Testis (tissue), 2 donors: ENCODE measurements at regions not wholly inside any gene's neighbourhood (a gene's known extent, or its start where the extent isn't known, plus 50 kb on each side); places are given as distances from the start of the nearest gene placed in this dataset.

Experiments
- DNase-seq: peaks from one replicate; pipeline ENCODE4 v3.0.0-alpha.2; 2019
- H3K27ac ChIP-seq, 2 donors: fragments of 200-600 bp; sonication (generic); one replicate each; pipeline ENCODE4 v1.5.1; 2019
- H3K27me3 ChIP-seq: fragments of 200-600 bp; sonication (generic); one replicate; pipeline ENCODE4 v1.5.1; 2019
- H3K36me3 ChIP-seq: fragments of 200-600 bp; sonication (generic); one replicate; pipeline ENCODE4 v1.5.1; 2017; ENCODE audit warnings: low read depth; ENCODE audit errors: missing control alignments
- H3K4me1 ChIP-seq: fragments of 200-600 bp; sonication (generic); one replicate; pipeline ENCODE4 v1.5.1; 2019
- H3K4me3 ChIP-seq, 2 donors: fragments of 200-600 bp; sonication (generic); one replicate each; pipeline ENCODE4 v1.5.1; 2017 to 2019
- H3K9me3 ChIP-seq: fragments of 200-600 bp; sonication (generic); one replicate; pipeline ENCODE4 v1.5.1; 2017
- POLR2A ChIP-seq: fragments of 450-650 bp; IDR thresholded peaks from one replicate; pipeline ENCODE4 v1.6.1; 2017; ENCODE audit warnings: antibody characterized with exemption, mild to moderate bottlenecking, moderate library complexity
- WGBS, 2 donors: methylation state at CpG; one replicate each; pipeline ENCODE4 v1.1.5; 2018; 5-methylcytosine and 5-hydroxymethylcytosine counted together
- intact Hi-C: fragments of 100-400 bp; cut with DNase I; formaldehyde crosslinking; loops from one replicate; pipeline ENCODE4 v1.15.1; 2023; ENCODE audit warnings: low total_unique reads
- TF ChIP-seq, protein P1 (sequence below), 3 experiments: fragments of 450-650 bp in 2 of 3; fragments of 200-600 bp in 1 of 3; sonication (generic) in 1 of 3; IDR thresholded peaks; one replicate each; pipeline ENCODE4 v1.5.1; 2016 to 2019; ENCODE audit warnings: antibody characterized with exemption in 3 of 3, mild to moderate bottlenecking in 2 of 3, moderate library complexity in 1 of 3

DNA sequence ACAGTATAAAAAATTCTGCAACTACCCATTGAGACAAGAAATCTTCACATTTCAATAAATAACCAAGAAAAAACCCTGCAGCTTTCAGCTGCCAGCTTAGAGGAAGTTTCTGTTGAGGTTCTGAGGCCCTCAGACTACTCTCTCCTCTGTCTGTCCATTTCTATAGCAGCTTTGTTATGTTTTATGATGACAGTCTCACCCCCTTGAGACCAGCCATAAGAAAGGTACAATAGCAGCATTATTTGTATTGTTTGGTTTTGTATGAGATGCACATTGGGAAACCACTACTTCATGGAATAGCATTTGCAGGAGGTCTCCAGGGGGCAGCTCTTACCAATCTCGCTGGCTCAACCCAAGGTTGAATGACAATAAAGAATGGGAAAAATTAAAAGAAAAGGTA, 334.6 kb upstream of the VRK2 start:
- H3K27me3 ChIP-seq: no peaks in the 10 kb centered on the region
- 84 to 86% methylated on average over 1 of the region's 1 CpG for WGBS, 2 donors
- no peak overlapping the region for H3K27ac ChIP-seq
- DNase-seq: no peak
- no peaks in the 10 kb centered on the region for H3K4me1 ChIP-seq
- intact Hi-C loops: no loop called here
- no peak overlapping the region for H3K4me3 ChIP-seq
- no peaks in the 10 kb centered on the region for H3K36me3 ChIP-seq
- no peak for TF ChIP-seq POLR2A
- TF ChIP-seq, protein P1, sequence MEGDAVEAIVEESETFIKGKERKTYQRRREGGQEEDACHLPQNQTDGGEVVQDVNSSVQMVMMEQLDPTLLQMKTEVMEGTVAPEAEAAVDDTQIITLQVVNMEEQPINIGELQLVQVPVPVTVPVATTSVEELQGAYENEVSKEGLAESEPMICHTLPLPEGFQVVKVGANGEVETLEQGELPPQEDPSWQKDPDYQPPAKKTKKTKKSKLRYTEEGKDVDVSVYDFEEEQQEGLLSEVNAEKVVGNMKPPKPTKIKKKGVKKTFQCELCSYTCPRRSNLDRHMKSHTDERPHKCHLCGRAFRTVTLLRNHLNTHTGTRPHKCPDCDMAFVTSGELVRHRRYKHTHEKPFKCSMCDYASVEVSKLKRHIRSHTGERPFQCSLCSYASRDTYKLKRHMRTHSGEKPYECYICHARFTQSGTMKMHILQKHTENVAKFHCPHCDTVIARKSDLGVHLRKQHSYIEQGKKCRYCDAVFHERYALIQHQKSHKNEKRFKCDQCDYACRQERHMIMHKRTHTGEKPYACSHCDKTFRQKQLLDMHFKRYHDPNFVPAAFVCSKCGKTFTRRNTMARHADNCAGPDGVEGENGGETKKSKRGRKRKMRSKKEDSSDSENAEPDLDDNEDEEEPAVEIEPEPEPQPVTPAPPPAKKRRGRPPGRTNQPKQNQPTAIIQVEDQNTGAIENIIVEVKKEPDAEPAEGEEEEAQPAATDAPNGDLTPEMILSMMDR (IDR thresholded peaks at IDR 0.05): no peak
- H3K9me3 ChIP-seq: no peaks in the 10 kb centered on the region

GRCh38 chr2:57720728-57721627, 325.6 kb upstream of the VRK2 start:
- Histone ChIP-seq H3K4me3 (no peak overlapping the region), H3K4me1 (no peaks in the 10 kb centered on the region), H3K36me3 (no peaks in the 10 kb centered on the region), H3K27me3 (no peaks in the 10 kb centered on the region), H3K9me3 (no peaks in the 10 kb centered on the region), H3K27ac (no peak overlapping the region)
- intact Hi-C loops: no loop called here
- DNase-seq: peak; percentile 69
- WGBS, 2 donors: 15 to 17% methylated on average over 16 of the region's 16 CpGs
- no peak for TF ChIP-seq POLR2A
- TF ChIP-seq, protein P1 (IDR thresholded peaks at IDR 0.05): peak; percentile 37 to 69 (median 61)

DNA sequence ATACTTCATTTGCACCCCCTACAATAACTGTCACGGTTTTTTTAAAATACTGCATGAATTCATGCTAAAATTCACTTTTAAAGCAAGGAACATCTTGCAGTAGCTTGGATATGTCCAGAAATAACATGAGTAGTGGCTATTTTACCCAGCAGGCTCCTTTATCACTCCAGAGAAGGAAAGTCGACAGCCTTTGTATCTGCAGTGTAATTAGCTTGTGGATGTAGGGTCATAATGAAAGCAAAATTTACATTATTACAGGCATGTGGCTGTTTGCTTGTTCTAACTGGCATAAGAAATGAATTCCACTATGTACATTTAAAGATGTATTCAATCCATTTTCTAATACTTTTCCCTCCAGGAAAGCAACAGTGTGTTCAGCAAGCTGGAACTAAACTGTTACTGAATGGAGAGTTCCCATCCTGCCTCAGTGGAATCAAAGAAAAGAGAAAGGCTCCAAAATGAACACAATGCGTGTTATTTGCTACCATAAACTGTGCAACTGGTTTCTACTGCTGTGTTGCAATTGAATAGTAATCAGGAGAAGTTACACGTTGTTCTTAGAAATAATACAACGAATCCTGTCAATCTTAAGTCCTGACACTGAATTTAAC, 321.2 kb upstream of the VRK2 start:
- DNase-seq: no peak
- H3K36me3 ChIP-seq: no peaks in the 10 kb centered on the region
- intact Hi-C loops: no loop called here
- no peak overlapping the region for H3K4me3 ChIP-seq
- 77 to 81% methylated on average over 5 of the region's 5 CpGs for WGBS, 2 donors
- H3K27ac ChIP-seq: no peak overlapping the region
- no peaks in the 10 kb centered on the region for H3K4me1 ChIP-seq
- TF ChIP-seq, protein P1 (IDR thresholded peaks at IDR 0.05): no peak
- TF ChIP-seq POLR2A: no peak
- no peaks in the 10 kb centered on the region for H3K9me3 ChIP-seq
- H3K27me3 ChIP-seq: no peaks in the 10 kb centered on the region

- Histone ChIP-seq H3K27ac (no peak overlapping the region), H3K36me3 (no peaks in the 10 kb centered on the region), H3K4me3 (no peak overlapping the region), H3K4me1 (no peaks in the 10 kb centered on the region), H3K9me3 (no peaks in the 10 kb centered on the region), H3K27me3 (no peaks in the 10 kb centered on the region)
- intact Hi-C loops: no loop called here
- TF ChIP-seq, protein P1 (IDR thresholded peaks at IDR 0.05): no peak
- TF ChIP-seq POLR2A: no peak
- 49 to 55% methylated on average over 4 of the region's 4 CpGs for WGBS, 2 donors
- DNase-seq: no peak
These were observed 320.3 kb upstream of the VRK2 start for GRCh38 chr2:57726294-57726693.
